Testis (tissue), 2 donors: ENCODE measurements at regions not wholly inside any gene's neighbourhood (a gene's known extent, or its start where the extent isn't known, plus 50 kb on each side); places are given as distances from the start of the nearest gene placed in this dataset.

Experiments used
- CTCF ChIP-seq, 3 experiments: fragments of 450-650 bp in 2 of 3; fragments of 200-600 bp in 1 of 3; sonication (generic) in 1 of 3; IDR thresholded peaks; one replicate each; pipeline ENCODE4 v1.5.1; 2016 to 2019; ENCODE audit warnings: antibody characterized with exemption in 3 of 3, mild to moderate bottlenecking in 2 of 3, moderate library complexity in 1 of 3
- POLR2A ChIP-seq: fragments of 450-650 bp; IDR thresholded peaks from one replicate; pipeline ENCODE4 v1.6.1; 2017; ENCODE audit warnings: antibody characterized with exemption, mild to moderate bottlenecking, moderate library complexity

- TF ChIP-seq CTCF (IDR thresholded peaks at IDR 0.05) (no peak), POLR2A (no peak)
Observed at GRCh38 chr17:419073-419735, 66.6 kb upstream of the RPH3AL start.
